Amniotic epithelial cell (primary cell): ENCODE measurements at regions not wholly inside any gene's neighbourhood (a gene's known extent, or its start where the extent isn't known, plus 50 kb on each side); places are given as distances from the start of the nearest gene placed in this dataset.
"Not testable (repeated sequence)": the region's sequence is repeated elsewhere in the genome, so short reads cannot be mapped to it uniquely, and the experiment has no call there.

ENCODE experiments used
- DNase-seq: peaks from one replicate; pipeline ENCODE4 v3.0.0-alpha.2; 2010; ENCODE audit warnings: low read depth

DNA sequence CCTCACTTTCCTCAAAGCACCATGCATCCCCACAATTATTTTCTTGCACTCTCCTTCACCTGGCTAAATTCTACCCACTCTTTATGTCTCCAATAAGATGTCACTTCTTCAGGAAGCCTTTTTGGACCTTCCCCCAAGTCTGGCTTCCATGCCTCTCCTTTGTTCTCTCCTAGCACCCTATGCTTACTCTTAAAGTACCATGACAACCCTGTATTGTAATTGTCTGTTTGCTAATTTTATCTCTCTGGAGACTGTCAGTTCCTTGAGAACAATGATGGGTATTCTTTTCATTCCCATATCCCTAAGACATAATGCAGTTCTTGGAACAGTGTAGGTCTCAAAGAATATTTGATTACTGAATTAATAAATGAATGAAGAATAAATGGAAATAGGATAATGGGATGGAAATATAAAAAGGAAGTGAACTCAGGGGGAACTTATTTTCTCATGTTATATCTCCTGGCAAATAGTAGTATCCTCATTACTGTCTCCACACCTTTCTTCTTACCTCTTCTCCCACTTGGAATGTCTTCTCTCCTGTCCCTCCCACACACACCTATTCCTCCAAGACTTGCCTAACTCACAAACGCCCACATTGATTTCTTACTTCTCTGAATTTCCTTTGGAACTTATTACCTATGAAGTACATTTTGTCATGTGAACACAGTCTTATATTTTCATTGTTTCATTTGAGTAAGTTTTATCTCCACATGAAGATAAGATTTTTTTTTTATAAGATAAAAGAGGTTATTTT is 499.1 kb downstream of the NFIB start:
- DNase-seq = no peak

GRCh38 chr9:13811876-13812275 is 502.1 kb downstream of the NFIB start:
- DNase-seq = no peak

- DNase-seq = no peak
Observed at GRCh38 chr9:13810510-13810909, 503.4 kb downstream of the NFIB start.

DNA sequence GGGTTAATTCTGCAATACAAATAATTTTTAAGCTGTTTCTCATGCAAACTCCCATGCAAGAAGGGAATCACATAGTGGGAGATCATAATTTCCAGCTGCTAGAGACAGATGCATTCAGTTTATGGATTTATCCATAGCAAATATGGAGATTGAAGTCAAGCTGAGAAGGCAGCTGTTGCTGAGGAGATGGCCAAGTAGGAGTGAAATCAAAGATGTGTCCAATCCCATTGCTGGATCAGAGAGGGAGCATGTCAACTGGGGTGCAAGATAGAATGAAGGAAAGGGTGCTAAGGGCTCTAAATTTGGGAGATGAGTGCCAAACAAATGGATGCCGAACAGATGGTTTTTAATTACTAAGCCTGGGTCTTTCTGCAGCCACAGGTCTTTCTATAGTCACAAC is 504.5 kb downstream of the NFIB start:
- no peak for DNase-seq

DNA sequence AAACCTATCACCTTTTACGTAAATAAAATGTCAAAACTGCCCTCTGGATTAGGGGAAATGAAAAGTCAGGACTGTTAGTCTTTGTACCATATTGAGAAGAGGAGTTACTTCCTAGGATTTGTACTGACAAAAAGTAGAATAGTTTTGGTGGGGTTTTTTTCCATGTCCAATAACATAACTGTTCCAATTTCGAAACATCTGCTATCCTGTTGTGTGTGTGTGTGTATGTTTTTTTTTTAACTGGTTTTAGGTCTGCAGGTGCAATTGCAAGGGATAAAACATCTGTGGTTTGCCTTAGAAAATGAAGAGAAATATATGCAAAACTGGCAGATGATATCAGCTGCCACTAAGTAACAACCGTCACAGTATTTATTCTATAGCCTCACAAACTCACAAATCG is 506.8 kb downstream of the NFIB start:
- no peak for DNase-seq

DNA sequence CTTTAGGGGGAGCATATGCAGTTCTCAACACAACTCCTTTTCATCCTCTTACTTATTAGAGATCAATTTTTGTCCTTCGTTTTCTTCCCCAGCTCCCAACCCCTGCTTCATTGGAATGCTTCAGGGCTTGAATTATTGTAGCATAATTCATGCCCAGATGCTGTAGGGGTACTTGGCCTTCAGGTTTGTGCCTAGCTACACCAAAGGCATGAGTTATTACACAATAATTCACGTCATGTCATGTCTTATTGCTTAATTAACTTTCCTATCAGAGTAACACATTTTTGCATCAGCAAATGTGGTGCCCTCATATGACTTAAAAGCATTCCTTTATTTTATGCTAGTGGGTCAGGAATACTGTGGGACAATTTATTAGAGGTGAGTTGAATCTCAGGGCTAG is 507.2 kb downstream of the NFIB start:
- DNase-seq = no peak

- no peak for DNase-seq
Observed at GRCh38 chr9:13805546-13805945, 508.4 kb downstream of the NFIB start.

- no peak for DNase-seq
Observed at GRCh38 chr9:13804532-13804931, 509.4 kb downstream of the NFIB start.

DNA sequence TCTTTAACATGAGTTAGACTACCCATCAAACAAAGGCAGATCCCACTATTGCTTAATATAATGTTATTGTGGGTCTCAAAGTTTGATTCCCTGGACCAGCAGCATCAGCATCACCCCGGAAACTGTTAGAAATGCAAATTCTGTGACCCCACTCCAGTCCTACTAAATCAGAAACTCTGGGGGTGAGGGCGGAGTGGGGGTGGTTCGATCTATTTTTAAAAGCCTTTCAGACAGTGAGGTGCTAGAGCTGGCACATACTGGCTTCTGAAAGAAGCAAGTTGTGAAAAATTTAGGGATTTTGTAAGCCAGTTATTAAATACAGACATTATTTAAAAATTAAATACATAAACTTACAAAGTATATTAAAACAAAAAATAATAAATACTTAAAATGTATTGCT is 513.2 kb downstream of the NFIB start:
- DNase-seq = no peak

DNA sequence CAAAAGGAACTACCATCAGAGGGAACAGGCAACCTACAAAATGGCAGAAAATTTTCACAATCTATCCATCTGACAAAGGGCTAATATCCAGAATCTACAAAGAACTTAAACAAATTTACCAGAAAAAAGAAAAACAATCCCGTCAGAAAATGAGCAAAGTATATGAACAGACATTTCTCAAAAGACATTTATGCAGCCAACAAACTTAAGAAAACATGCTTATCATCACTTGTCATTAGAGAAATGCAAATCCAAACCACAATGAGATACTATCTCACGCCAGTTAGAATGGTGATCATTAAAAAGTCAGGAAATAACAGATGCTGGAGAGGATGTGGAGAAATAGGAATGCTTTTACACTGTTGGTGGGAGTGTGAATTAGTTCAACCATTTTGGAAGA is 516.2 kb downstream of the NFIB start:
- not testable (repeated sequence) for DNase-seq

- no peak for DNase-seq
Observed at GRCh38 chr9:13791816-13792215, 512.3 kb upstream of the MPDZ start.

GRCh38 chr9:13790055-13790454 is 510.6 kb upstream of the MPDZ start:
- no peak for DNase-seq

GRCh38 chr9:13787234-13787833 is 507.8 kb upstream of the MPDZ start:
- DNase-seq = no peak

DNA sequence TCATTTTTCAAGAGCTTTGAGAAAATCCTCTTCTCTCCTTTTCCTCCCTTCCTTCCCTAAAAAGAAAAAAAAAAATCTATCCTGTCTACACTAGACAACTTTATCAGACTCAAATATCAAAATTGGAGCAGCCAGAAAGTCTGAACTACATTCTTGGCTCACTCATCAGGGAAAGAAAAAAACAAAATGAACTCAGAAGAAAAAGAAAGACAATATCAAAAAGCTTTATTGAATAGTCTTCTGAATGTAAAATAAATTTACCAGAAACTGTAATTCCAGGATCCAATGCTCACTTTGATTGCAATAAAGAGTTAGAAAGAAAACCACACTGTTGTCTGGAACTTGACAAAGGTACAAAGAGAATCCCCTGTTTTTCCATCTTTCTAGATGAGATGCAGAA is 507.2 kb upstream of the MPDZ start:
- DNase-seq = no peak

GRCh38 chr9:13786131-13786530 is 506.6 kb upstream of the MPDZ start:
- no peak for DNase-seq

- DNase-seq = no peak
Observed at GRCh38 chr9:13779106-13779505, 499.6 kb upstream of the MPDZ start.

GRCh38 chr9:13778631-13779030 is 499.1 kb upstream of the MPDZ start:
- DNase-seq = peak; percentile 6

DNA sequence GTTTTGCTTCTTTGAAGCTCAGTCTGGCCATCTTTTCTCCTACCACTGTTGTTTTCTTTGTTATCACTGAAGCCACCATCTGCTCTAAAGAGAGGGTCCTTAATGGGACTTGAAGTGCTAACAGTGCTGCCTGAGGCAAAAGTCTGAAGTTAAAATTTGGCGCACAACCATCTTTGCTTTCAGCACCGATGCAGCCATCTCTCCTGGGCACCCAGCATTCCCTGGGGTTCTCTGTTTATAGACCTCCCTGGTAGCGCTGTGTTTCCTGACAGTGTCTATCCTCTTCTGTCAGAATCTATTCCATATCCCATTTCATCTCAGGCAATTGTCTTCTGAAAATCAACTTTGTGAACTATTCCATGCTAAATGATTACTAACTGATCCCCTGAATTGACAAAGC is 491.5 kb upstream of the MPDZ start:
- no peak for DNase-seq

DNA sequence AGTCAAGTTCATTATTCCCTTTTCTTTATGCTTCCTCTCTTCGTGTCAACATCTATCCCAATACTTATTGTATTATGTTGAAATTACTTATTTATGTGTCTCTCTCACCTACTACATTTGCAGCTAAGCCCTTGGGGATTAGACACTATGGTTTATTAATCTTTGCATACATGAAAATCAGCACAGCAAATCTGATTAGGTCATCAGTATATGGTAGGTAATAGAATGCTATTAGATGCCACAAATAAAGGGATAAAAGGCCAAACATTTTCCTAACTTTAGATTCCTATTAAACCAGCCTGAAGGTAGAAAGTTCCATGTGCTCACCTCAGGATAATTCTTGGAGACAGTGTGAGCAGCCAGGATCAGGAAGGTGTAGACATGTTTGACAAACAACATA is 490.1 kb upstream of the MPDZ start:
- no peak for DNase-seq

- DNase-seq = no peak
Observed at GRCh38 chr9:13769006-13769405, 489.5 kb upstream of the MPDZ start.

DNA sequence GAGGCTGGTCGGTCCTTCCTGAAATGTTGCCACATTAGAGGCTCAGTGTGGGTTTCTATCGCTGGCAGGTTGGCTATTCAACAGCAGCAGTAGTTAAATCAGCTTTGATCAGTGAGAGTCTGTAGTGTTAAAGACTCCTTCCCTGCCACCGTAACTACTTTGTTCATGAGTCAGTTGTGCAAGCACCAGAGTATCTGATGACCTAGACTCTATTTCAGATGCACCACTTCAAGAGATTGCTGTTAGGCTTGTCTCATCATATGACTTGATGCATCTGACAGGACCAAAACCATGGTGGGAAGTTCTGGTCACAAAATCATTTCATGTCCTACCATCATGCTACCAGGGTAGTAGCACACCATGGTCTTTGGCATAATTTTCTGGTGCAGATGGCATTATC is 482.7 kb upstream of the MPDZ start:
- DNase-seq = no peak

GRCh38 chr9:13759551-13759950 is 480.1 kb upstream of the MPDZ start:
- no peak for DNase-seq

GRCh38 chr9:13758936-13759335 is 479.4 kb upstream of the MPDZ start:
- DNase-seq = no peak

DNA sequence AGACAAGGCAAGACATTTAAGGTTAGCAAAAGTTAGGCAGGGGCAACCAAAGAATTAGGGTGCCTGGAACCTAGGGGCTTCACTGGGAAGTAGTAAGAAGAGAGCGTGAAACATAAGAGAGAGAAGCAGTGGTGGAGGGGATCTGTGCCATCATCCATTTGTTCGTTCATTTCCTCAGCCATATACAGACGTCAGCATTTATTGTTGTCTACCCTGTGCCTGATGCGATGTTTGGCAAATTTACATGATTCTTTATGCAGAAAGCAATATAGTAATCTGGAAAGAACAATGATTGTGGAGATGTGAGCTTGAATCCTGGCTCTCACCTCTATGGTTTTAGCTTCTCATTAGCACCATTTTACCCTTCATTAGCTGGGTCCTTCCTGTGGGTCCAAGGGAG is 477.5 kb upstream of the MPDZ start:
- DNase-seq = no peak
